ENCODE measurements at regions not wholly inside any gene's neighbourhood (a gene's known extent, or its start where the extent isn't known, plus 50 kb on each side); places are given as distances from the start of the nearest gene placed in this dataset.
A peak's percentile ranks its signal among the peaks of the same experiment; 100 is the strongest.

- no peak for DNase-seq
These were observed 213.2 kb upstream of the MANEA start for GRCh38 chr6:95364016-95364604.

- DNase-seq, result no peak
These were observed 211.9 kb upstream of the MANEA start for GRCh38 chr6:95365454-95365853.

GRCh38 chr6:95366414-95366813 is 210.9 kb upstream of the MANEA start:
- DNase-seq, result no peak

- DNase-seq, result no peak
These were observed 193.5 kb upstream of the MANEA start for GRCh38 chr6:95383878-95384277.

GRCh38 chr6:95384988-95385387 is 192.3 kb upstream of the MANEA start:
- no peak for DNase-seq

DNA sequence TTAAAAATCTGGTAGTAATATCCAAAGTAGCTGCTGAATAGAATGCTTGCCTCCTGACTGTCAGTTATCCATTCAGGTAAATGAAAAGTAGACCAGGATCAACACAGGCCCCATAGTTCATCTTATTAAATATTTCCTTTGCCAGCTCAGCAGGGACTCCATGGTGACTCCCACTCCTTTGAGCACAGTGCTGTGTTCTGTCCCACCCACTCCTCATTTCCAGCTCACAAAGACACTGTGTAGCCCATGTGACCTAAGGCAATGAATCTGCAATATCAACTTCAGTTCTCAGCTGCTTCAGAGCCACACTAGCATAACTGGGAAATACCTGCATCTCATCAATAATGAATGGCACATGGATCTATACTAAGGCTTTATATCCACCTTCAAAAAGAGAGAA is 189.5 kb upstream of the MANEA start:
- no peak for DNase-seq

GRCh38 chr6:95404777-95405176 is 172.6 kb upstream of the MANEA start:
- no peak for DNase-seq

DNA sequence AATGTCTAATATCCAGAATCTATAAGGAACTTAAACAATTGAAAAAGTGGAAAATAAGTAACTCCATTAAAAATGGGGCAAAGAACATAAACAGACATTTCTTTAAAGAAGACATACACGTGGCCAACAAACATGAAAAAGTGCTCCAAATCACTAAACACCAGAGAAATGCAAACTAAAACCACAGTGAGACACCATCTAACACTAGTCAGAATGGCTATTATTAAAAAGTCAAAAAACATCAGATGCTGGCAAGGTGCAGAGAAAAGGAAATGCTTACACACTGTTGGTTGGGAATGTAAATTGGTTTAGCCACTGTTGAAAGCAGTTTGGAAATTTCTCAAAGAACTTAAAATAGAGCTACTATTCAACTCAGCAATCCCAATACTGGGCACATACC is 169.2 kb upstream of the MANEA start:
- no peak for DNase-seq

- DNase-seq, result no peak
These were observed 167.2 kb upstream of the MANEA start for GRCh38 chr6:95410168-95410567.

GRCh38 chr6:95413789-95414188 is 163.5 kb upstream of the MANEA start:
- no peak for DNase-seq

DNA sequence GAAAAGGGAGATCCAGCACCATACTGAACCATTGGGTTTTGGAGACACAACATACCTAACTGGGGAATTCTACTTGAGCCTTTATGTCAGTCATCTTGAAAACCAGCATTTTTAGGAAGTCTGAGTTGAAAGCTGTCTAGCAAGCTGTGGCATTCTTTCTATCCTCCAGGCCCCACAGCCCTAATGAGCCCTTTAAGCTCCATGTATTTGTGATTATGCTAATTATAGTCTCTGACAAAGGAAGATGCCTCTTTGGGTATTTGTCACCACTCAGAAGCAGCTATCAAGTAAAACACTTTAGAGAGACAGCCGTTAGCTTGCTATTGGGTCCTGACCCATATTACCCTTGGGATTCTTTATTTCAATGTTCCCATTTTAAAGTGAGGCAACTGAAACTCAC is 159.5 kb upstream of the MANEA start:
- DNase-seq, result peak; percentile 11

DNA sequence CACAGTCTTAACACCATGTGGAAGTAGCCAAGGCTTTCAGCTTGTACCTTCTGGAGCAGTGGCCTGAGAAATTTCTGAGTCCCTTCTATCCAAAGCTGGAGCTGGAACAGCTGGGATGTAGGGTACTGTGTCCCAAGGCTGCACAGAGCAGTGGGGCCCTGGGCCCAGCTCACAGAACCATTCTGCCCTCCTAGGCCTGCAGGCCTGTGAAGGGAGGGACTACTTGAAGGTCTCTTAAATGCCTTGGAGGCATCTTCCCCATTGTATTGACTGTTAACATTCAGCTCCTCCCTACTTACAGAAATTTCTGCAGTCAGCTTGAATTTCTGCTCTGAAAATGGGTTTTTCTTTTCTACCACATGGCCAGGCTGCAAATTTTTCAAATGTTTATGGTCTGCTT is 156.5 kb upstream of the MANEA start:
- no peak for DNase-seq

DNA sequence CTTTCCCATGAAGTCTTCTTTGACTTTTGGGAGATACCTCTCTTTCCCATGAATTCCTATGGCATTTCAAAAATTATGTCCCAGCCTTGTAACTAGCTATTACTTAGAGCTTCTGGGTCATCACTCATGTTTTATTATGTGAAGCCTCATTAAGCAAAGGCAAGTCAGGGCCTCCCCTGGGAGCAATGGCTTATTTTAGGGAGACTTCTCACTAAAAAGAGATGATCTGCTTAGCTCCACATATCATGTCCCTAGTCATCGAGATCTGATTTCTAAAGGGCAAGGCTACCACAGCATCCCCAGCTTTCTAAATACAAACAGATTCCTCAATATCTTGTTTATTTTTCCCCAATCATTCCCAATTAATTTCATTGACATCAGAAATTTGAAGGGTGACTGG is 154.0 kb upstream of the MANEA start:
- peak; percentile 31 for DNase-seq

DNA sequence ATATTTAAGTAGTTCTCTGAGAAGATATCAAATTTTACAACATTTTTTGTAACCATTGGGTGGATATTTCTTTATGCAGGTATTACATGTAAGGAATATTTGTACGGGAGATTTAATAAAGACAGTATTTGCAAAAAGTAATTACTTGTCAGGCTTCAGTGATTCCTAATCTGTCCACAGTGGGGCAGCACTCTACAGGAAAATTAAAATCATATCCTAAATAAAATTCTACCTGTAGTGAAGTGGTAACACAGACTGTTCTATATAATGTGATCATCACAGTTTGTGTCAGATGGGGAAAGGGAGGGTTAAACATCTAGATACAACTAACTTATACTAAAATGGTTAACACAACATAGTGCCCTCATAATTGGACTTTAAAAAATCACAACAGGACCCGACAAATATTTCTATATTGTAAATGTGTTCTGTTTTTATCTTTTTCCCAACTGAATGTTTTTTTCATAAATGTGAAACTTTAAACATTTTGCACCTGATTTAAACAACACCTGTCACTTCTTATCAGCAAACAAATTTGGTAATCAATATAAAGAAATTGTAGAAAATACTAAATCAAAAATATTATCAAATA is 145.6 kb upstream of the MANEA start:
- DNase-seq, result no peak

GRCh38 chr6:95439741-95440140 is 137.6 kb upstream of the MANEA start:
- no peak for DNase-seq

GRCh38 chr6:95448208-95448607 is 129.1 kb upstream of the MANEA start:
- DNase-seq, result no peak

GRCh38 chr6:95469511-95469910 is 107.8 kb upstream of the MANEA start:
- no peak for DNase-seq

DNA sequence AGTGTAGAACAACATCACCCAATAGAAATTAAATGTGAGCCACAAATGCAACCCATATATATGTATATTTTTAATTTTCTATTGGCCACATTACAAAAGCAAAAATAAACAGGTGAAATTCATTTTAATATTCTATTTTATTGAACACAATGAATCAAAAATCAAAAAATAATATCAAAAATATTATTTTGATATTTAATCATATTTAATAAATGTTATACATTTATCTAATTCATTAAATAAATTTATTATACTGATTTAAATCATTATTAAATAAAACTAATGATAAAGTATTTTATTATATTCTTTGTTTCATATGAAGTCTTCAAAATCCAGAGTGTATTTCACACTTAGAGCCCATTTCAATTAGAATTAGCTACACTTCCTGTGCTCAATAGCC is 98.4 kb upstream of the MANEA start:
- no peak for DNase-seq

- DNase-seq, result no peak
These were observed 89.5 kb upstream of the MANEA start for GRCh38 chr6:95487817-95488216.

GRCh38 chr6:95489185-95489863 is 88.0 kb upstream of the MANEA start:
- no peak for DNase-seq

DNA sequence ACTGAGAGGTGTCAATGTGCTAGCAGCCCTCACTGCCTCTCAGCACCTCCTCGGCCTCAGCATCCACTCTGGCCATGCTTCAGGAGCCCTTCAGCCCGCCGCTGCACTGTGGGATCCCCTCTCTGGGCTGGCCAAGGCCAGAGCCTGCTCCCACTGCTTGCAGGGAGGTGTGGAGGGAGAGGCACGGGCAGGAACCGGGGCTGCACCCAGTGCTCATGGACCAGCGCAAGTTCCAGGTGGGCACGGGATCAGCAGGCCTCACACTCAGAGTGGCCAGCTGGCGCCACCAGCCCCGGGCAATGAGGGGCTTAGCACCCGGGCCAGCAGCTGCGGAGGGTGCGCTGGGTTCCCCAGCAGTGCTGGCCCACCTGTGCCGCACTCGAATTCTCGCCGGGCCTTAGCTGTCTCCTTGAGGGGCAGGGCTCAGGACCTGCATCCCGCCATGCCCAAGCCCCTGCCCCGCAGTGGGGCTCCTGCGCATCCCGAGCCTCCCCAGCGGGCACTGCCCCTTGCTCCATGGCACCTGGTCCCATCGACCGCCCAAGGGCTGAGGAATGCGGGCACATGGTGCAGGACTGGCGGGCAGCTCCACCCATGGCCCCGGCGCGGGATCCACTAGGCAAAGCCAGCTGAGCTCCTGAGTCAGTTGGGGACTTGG is 80.4 kb upstream of the MANEA start:
- DNase-seq, result no peak

DNA sequence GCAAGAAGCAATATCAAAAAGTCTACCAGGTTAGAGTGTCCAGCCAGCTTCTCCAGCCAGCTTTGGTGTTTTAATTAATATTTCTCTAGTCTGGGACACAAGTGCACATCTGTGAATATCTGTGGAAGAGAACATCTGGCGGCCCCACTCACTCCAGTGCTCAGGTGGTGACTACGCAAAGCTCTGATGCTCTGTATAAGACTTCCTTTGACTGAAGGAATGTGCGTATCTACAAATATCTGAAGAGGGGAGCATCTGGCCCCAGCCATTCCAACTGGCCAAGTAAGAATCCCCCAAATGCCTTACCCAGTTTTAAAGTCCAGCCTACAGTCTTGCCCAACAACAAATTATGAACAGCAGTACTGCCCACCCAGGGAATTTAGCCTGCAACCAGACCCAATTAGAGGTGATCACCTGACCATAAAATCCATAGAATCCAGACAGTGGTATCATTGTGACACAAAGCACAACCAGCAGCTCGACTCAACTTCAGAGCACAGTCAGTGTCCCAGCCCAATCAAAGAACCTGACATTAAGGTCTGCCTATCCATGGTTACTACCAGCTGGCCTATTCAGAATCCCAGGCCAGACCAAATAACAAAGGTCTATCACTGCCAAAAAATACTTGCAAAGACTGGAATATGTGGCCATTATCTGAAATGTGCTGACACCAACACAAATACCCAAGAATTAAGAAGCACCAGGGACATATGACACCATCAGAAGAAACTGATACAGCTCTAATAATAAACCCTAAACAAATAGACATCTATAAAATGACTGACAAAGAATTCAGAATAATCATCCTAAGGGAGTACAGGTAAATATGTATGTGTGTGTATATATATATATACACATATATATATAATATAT is 76.1 kb upstream of the MANEA start:
- DNase-seq, result no peak

DNA sequence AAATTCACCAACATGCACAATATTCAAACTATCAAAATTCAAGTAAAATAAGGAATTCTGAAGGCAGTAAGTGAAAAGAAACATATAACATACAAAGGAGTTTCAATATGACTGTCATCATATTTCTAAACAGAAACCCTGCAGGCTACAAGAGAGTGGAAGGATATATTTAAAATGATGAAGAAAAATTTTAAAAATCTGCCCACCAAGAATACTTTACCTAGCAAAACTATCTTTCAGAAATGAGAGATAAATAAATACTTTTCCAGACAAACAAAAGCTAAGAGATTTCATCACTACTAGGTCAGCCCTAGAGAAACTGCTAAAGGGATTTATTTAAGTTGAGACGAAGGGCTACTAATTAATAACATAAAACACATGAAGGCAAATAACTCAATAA is 73.8 kb upstream of the MANEA start:
- DNase-seq, result no peak

Measured in retina (tissue), 1 donor.